Tongue (tissue), 1 donor: ENCODE measurements at regions not wholly inside any gene's neighbourhood (a gene's known extent, or its start where the extent isn't known, plus 50 kb on each side); places are given as distances from the start of the nearest gene placed in this dataset.
A peak's percentile ranks its signal among the peaks of the same experiment; 100 is the strongest.

Experiments
- DNase-seq: peaks from one replicate; pipeline ENCODE4 v3.0.0-alpha.2; 2015

DNA sequence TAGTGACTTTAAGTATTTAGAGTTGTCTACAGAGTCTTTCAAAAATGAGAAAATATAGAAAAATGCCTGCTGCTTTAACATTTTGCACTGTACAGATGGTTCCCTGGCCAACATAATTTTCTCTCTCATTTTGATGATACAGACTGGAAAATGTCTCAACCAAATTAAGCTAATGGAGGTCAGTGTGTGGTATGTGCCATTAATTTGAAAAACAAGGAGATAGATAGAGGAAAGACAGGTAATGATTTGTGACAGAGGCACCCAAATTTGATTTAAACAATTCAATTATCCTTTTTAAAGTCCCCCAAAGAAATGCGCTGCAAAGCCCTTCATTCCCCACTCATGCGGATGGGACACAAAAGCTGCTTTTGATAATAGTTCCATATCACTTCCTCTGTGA, 140.0 kb downstream of the ASCL1 start:
- no peak for DNase-seq

- DNase-seq = peak; percentile 7
These were observed 142.9 kb downstream of the ASCL1 start for GRCh38 chr12:103100257-103100831.

DNA sequence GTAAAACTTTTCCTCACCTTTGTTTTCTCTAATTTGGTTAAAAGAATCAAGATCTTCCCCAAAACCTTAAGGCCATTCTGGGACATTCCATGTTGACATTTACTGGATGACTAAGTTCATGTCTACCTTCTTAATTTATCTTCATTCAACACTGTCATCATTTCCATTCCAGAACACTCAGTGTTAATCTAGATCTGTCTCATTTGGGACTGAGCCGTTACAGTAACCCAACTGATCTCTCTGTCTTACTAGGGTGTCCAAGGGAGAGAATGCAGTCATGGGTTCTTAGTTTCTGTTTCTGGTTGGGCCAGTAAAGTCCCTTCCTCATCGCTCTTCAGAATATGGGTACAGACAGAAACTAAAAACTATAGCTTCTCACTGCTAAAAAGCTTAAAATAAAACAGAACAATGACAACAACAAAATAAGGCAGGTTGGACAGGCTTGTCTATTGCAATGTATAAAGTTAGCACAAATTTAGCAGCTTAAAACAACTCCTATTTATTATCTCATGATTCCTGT, 144.8 kb downstream of the ASCL1 start:
- no peak for DNase-seq

- DNase-seq = no peak
These were observed 148.6 kb downstream of the ASCL1 start for GRCh38 chr12:103105971-103106597.

DNA sequence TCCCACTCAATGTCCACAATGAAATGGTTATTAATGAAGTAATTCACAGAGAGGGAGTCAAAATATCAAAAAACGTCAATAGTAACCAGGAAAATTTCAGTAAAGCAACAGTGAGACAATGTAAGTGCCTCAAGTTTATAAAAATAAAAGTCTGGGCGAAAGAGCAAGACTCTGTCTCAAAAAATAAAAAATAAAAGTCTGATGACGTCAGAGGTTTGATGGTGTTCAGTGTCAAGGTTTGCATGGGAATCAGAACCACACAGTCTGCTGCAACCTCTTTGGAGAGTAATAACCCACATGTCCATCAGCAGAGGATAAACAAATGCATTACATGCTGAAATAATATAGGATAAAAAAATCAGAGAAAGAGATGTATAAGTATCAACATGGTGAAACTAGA, 152.4 kb downstream of the ASCL1 start:
- DNase-seq = no peak

GRCh38 chr12:103114296-103115055, 157.0 kb downstream of the ASCL1 start:
- DNase-seq = no peak

DNA sequence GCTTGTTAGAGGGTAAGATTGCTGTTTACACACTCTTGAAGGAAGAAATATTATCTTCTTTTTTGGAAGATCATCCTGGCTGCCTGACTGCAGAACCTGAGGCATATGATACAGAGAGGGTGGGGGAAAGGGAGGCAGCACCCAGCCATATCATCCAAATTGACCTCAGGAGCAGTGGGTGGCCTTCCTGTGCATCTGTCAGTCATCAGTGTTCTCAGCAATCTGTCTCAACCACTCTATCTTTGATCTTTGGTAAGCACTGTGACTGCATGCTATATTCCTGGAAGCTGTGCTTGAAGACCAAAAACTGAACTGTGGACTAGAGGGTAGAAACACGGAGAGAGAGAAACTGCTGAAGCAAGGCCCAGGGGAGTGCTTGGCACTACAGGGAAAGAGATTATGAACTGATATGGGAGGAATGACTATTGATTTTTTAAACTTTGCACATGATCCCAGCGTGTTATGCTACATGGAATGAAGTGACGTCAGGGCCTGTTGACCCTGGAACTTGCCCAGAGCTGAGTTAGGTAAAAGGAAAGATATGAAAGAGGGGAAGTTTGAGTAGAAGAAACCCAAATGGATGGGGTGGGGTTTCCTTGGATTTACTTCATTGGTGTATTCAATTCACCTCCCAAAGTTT, 171.5 kb downstream of the ASCL1 start:
- no peak for DNase-seq

DNA sequence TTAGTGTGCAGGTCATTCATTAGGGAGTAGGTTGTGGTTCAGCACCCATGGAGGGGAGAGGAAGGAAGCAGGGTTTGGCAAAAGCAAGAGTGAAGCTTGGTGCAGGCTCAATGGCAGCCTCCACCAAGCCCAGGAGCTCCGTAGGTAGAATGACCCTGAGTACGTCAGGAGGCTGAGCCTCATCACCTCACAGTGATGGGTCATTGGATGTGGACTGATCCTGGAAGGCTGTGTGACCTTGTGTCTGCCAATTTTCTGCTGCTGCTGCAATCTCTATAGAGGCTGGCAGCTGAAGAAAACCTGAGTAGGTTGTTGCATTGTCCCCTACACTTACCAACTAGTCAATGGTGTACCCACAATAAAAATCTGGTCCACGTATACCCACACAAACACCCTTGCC, 173.1 kb downstream of the ASCL1 start:
- no peak for DNase-seq

- no peak for DNase-seq
These were observed 181.1 kb downstream of the ASCL1 start for GRCh38 chr12:103138538-103138937.

DNA sequence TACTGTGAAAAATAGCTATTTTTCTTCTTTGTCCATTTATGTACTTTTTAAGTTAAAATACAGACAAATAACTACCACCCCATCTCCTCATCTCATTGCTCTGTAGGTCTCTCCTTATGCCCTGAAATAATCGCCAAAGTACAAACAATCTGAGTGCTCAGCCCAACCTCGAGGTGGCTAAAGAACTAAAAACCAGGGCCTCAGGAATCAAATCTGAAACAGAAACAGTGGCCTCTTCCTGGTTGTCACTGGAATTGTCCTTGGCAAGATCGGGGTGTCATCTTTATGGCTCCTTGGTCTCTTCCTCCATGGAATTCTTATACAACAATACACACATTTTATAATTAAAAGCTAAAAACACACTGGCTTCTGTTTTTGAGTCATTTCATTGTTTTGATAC, 182.4 kb downstream of the ASCL1 start:
- no peak for DNase-seq

DNA sequence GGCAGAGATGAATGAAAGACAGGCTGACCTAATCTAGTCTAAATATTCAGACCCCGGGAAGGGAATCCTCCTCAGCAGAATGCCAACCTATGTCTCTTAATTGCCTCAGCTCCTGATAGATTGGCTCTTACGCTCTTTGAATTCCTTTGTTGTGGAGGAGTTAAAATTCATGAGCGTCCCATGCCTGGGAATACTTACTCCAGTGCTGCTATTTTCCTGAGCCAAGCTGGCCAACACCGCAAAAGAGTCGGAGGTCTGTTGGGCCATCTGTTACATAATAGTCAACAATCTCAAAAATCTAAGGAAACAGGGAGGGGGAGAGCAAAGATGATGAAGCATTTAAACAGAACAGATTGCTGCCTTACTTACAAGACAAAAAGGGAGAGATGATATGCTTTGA, 182.8 kb downstream of the ASCL1 start:
- no peak for DNase-seq

DNA sequence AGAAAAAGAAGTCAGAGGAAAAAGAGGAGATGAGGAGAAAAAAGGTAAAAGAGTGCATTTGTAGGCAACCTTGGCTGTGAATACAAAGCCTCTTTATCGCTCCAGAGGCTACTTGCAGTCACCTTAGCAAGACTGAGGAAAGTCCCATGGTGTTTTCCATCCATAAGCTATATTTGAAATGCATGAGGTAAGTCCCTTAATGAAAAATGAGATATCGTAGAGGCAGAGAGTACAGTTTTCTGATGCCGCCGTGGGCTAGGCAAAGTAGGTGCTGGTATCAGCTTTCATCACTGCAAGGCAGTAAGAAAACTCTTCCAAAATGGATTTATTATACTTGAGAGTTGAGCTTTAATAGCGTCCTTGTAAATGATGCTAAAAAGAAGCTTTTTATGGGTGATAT, 186.8 kb downstream of the ASCL1 start:
- DNase-seq = no peak

DNA sequence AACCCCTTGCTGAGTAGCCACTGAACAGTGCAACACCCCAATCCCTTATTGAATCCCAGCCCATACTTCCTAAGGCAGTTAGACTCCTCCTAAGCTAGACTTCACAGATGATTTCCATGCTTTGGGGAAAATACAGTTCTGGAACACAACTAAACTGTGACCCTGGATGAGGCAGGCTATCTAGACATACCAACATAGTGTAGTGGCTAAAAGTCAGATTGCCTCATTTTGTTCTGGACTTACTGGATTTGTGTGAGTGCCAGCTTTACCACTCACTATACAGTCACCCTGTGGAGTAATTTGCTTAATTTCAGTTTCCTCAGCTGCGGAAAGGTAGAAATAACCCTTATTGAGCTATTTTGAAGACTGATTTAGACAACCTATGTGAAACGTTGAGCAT, 203.1 kb downstream of the ASCL1 start:
- DNase-seq = no peak

- DNase-seq = no peak
These were observed 204.3 kb downstream of the ASCL1 start for GRCh38 chr12:103161582-103162362.

DNA sequence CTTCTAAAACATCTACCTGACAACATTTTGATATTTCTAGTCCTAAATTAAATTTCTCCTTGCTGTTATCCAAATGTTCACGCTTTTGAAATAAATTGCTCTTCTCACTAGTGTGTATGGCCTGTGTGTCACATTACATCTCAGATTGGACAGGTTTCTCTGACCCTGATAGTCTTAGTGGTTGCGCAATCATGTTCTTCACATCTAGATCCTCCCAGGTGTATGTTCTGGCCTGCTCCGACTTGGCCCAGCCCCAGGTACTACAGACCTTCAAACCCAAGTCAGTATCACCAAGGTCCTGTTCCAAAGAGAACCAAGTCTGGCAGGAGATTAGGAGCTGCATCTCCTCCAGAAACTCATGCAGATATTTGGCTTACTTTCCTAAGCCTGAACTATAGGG, 209.5 kb downstream of the ASCL1 start:
- DNase-seq = no peak

- no peak for DNase-seq
These were observed 215.1 kb downstream of the ASCL1 start for GRCh38 chr12:103172447-103173112.

DNA sequence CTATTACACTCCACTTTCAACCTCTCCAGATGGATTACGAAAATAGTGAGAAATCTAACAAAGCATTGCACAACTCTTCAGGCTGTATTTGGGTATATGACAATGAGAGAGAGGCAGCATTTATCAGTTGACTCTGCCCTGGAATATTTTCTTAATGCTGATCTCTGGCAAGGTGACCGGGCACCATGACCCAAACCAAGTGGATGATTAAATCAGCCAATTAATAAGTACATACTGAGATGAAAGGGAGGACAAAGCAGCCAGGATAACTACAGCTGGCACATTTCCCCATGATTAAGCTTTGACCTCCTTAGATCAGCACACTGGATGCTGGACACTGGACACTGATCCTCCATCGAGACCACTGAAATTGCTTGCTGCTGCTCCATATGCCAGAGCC, 218.2 kb downstream of the ASCL1 start:
- no peak for DNase-seq

DNA sequence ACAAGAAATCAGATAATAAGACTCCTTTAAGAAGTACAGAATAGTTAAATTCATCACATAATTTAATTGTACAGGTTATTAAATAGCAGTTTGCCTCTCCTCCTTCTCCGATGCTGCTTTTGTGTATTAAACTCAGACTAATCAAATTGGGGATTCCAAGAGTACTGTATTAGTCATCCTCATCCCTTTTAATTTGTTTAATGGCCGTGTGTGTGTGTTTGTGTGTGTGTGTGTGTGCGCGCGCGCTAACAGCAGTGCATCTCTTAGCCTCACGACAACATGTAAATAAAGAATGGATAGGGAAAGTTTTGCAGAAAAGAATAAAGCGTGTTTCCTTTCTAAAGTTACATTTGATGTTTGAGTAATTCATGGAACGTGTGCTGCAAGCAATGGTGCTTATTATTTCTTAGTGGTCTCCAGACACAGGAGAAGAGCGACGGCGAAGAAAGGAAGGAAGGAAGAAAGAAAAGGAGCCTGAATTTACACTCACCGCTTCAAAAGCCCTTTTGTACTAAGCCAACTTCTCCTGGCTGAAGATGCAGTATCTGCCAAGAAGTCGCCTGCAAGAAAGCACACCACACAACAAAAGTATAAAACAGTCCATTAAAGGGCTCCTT, 220.3 kb downstream of the ASCL1 start:
- DNase-seq = peak; percentile 10

GRCh38 chr12:103178366-103179080, 221.0 kb downstream of the ASCL1 start:
- DNase-seq = no peak

- DNase-seq = no peak
These were observed 224.1 kb downstream of the ASCL1 start for GRCh38 chr12:103181366-103182152.
